Superior temporal gyrus (tissue), 1 donor: ENCODE measurements at regions not wholly inside any gene's neighbourhood (a gene's known extent, or its start where the extent isn't known, plus 50 kb on each side); places are given as distances from the start of the nearest gene placed in this dataset.
A peak's percentile ranks its signal among the peaks of the same experiment; 100 is the strongest.
"Not testable (repeated sequence)": the region's sequence is repeated elsewhere in the genome, so short reads cannot be mapped to it uniquely, and the experiment has no call there.

Experiments used
- DNase-seq: peaks from one replicate; pipeline ENCODE4 v3.0.0-alpha.2; 2016; ENCODE audit errors: extremely low spot score

GRCh38 chr7:113392841-113393540, 274.6 kb upstream of the SMIM30 start:
- DNase-seq, result no peak

GRCh38 chr7:113392421-113392820, 274.1 kb upstream of the SMIM30 start:
- DNase-seq, result no peak

- no peak for DNase-seq
These were observed 270.8 kb upstream of the SMIM30 start for GRCh38 chr7:113389112-113389646.

GRCh38 chr7:113383638-113384037, 265.3 kb upstream of the SMIM30 start:
- DNase-seq, result no peak

- no peak for DNase-seq
These were observed 261.4 kb upstream of the SMIM30 start for GRCh38 chr7:113379746-113380145.

GRCh38 chr7:113374955-113375354, 256.6 kb upstream of the SMIM30 start:
- DNase-seq, result peak; percentile 36

GRCh38 chr7:113373863-113374262, 255.5 kb upstream of the SMIM30 start:
- DNase-seq, result no peak

GRCh38 chr7:113371416-113372043, 253.2 kb upstream of the SMIM30 start:
- DNase-seq, result no peak

- DNase-seq, result no peak
These were observed 252.6 kb upstream of the SMIM30 start for GRCh38 chr7:113370910-113371309.

- no peak for DNase-seq
These were observed 249.9 kb upstream of the SMIM30 start for GRCh38 chr7:113368256-113368655.

GRCh38 chr7:113367041-113367586, 248.8 kb upstream of the SMIM30 start:
- peak; percentile 28 for DNase-seq

GRCh38 chr7:113366122-113366521, 247.8 kb upstream of the SMIM30 start:
- no peak for DNase-seq

GRCh38 chr7:113349339-113349738, 231.0 kb upstream of the SMIM30 start:
- DNase-seq, result no peak

- DNase-seq, result no peak
These were observed 221.3 kb upstream of the SMIM30 start for GRCh38 chr7:113339661-113340060.

GRCh38 chr7:113338071-113338696, 219.8 kb upstream of the SMIM30 start:
- no peak for DNase-seq

GRCh38 chr7:113336838-113337237, 218.5 kb upstream of the SMIM30 start:
- DNase-seq, result not testable (repeated sequence)

- no peak for DNase-seq
These were observed 213.0 kb upstream of the SMIM30 start for GRCh38 chr7:113331155-113331898.

GRCh38 chr7:113321201-113321600, 202.8 kb upstream of the SMIM30 start:
- DNase-seq, result no peak

- no peak for DNase-seq
These were observed 202.1 kb upstream of the SMIM30 start for GRCh38 chr7:113320419-113320818.

GRCh38 chr7:113314594-113314993, 196.2 kb upstream of the SMIM30 start:
- no peak for DNase-seq

GRCh38 chr7:113308399-113308798, 190.0 kb upstream of the SMIM30 start:
- DNase-seq, result no peak

GRCh38 chr7:113307147-113307546, 188.8 kb upstream of the SMIM30 start:
- DNase-seq, result no peak
